GM12891 (cell line): ENCODE measurements at regions not wholly inside any gene's neighbourhood (a gene's known extent, or its start where the extent isn't known, plus 50 kb on each side); places are given as distances from the start of the nearest gene placed in this dataset.

Experiments
- PAX5 ChIP-seq: IDR thresholded peaks from 2 replicates; pipeline ENCODE4 v1.6.1; 2011; ENCODE audit warnings: low read length, moderate library complexity, mild to moderate bottlenecking; ENCODE audit not compliant: insufficient read depth, severe bottlenecking
- POLR2A ChIP-seq: IDR thresholded peaks from 2 replicates; pipeline ENCODE4 v1.6.1; 2011; ENCODE audit warnings: low read depth, low read length, control low read depth
- POLR2AphosphoS5 ChIP-seq: IDR thresholded peaks from 2 replicates; pipeline ENCODE4 v1.6.1; 2011; ENCODE audit warnings: low read depth, low read length, control low read depth
- TAF1 ChIP-seq: IDR thresholded peaks from 2 replicates; pipeline ENCODE4 v1.6.1; 2011; ENCODE audit warnings: low read depth, low read length, control low read depth

DNA sequence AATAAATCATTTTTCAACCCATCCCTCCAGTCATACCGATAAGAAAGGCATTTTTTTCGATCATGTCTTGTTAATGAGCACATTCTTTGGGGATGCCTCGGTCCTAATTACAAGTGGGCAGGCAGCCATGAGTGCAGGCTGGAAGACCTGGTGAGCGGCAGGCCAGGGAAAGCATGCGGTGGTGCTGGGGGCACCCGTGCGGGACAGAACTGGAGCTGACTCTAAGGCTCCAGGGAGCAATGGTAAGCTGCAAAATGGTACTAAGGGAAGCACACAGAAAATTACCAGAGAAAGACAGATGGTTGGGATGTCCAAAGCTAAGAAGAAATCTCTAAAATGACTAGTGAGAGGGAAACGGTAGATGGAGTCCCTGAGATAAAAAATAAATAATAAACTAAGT, 411.0 kb upstream of the AGA start:
- no peak for TF ChIP-seq POLR2AphosphoS5
- TF ChIP-seq POLR2A, result no peak
- TF ChIP-seq TAF1, result no peak
- no peak for TF ChIP-seq PAX5
